RWPE2 (cell line): ENCODE measurements at regions not wholly inside any gene's neighbourhood (a gene's known extent, or its start where the extent isn't known, plus 50 kb on each side); places are given as distances from the start of the nearest gene placed in this dataset.

Experiments
- ATAC-seq: fragments of 200-7000 bp; cut with Tn5 transposase; 3 replicates; pipeline ENCODE4 v1.9.1; 2021; ENCODE audit warnings: low read depth
- DNase-seq: peaks from one replicate; pipeline ENCODE4 v3.0.0-alpha.2; 2020; ENCODE audit warnings: low spot score
- H3K27ac ChIP-seq: fragments of 450-650 bp; 2 replicates; pipeline ENCODE4 v1.5.1; 2017; ENCODE audit warnings: mild to moderate bottlenecking; ENCODE audit not compliant: poor library complexity, severe bottlenecking
- H3K27me3 ChIP-seq: fragments of 250-450 bp; sonication (Bioruptor Pico); 2 replicates; pipeline ENCODE4 v1.5.1; 2021; ENCODE audit warnings: mild to moderate bottlenecking, moderate library complexity; ENCODE audit not compliant: insufficient read depth, poor library complexity, severe bottlenecking
- H3K36me3 ChIP-seq: fragments of 250-450 bp; sonication (Bioruptor Pico); 2 replicates; pipeline ENCODE4 v1.5.1; 2020; ENCODE audit warnings: low read depth, mild to moderate bottlenecking, moderate library complexity
- H3K4me1 ChIP-seq: fragments of 250-450 bp; sonication (Bioruptor Pico); 2 replicates; pipeline ENCODE4 v1.5.1; 2021; ENCODE audit warnings: mild to moderate bottlenecking, moderate library complexity; ENCODE audit not compliant: insufficient read depth, poor library complexity, severe bottlenecking
- H3K4me3 ChIP-seq: fragments of 250-450 bp; sonication (Bioruptor Pico); 2 replicates; pipeline ENCODE4 v1.5.1; 2021; ENCODE audit warnings: mild to moderate bottlenecking, moderate library complexity; ENCODE audit not compliant: severe bottlenecking
- H3K9me3 ChIP-seq: fragments of 250-450 bp; sonication (Bioruptor Pico); 2 replicates; pipeline ENCODE4 v1.5.1; 2021; ENCODE audit warnings: mild to moderate bottlenecking, moderate library complexity; ENCODE audit not compliant: severe bottlenecking
- CTCF ChIP-seq: fragments of 450-650 bp; IDR thresholded peaks from one replicate; pipeline ENCODE4 v1.5.1; 2017; ENCODE audit warnings: mild to moderate bottlenecking, moderate library complexity; ENCODE audit not compliant: poor library complexity, severe bottlenecking

- ATAC-seq = no peak
- no peak for DNase-seq
- no peaks in the 10 kb centered on the region for H3K9me3 ChIP-seq
- no peak overlapping the region for H3K4me3 ChIP-seq
- H3K27me3 ChIP-seq = no peaks in the 10 kb centered on the region
- no peaks in the 10 kb centered on the region for H3K36me3 ChIP-seq
- no peak overlapping the region for H3K27ac ChIP-seq
- H3K4me1 ChIP-seq = no peaks in the 10 kb centered on the region
- TF ChIP-seq CTCF = no peak
Measured at GRCh38 chr19:23996549-23996948, 81.9 kb downstream of the ZNF726 start.

GRCh38 chr19:23998568-23998967, 83.9 kb downstream of the ZNF726 start:
- H3K27ac ChIP-seq = no peak overlapping the region
- no peak overlapping the region for H3K4me3 ChIP-seq
- no peaks in the 10 kb centered on the region for H3K4me1 ChIP-seq
- no peaks in the 10 kb centered on the region for H3K36me3 ChIP-seq
- DNase-seq (no peak), ATAC-seq (no peak)
- H3K9me3 ChIP-seq = no peaks in the 10 kb centered on the region
- TF ChIP-seq CTCF = no peak
- no peaks in the 10 kb centered on the region for H3K27me3 ChIP-seq

GRCh38 chr19:23999821-24000610, 85.3 kb downstream of the ZNF726 start:
- no peak overlapping the region for H3K4me3 ChIP-seq
- no peaks in the 10 kb centered on the region for H3K9me3 ChIP-seq
- no peak overlapping the region for H3K27ac ChIP-seq
- no peaks in the 10 kb centered on the region for H3K27me3 ChIP-seq
- H3K4me1 ChIP-seq = no peaks in the 10 kb centered on the region
- TF ChIP-seq CTCF = no peak
- ATAC-seq (no peak), DNase-seq (no peak)
- no peaks in the 10 kb centered on the region for H3K36me3 ChIP-seq

GRCh38 chr19:24000656-24001055, 86.0 kb downstream of the ZNF726 start:
- DNase-seq (no peak), ATAC-seq (no peak)
- Histone ChIP-seq H3K27me3 (no peaks in the 10 kb centered on the region), H3K4me1 (no peaks in the 10 kb centered on the region), H3K9me3 (no peaks in the 10 kb centered on the region), H3K36me3 (no peaks in the 10 kb centered on the region), H3K4me3 (no peak overlapping the region), H3K27ac (no peak overlapping the region)
- TF ChIP-seq CTCF = no peak

- Histone ChIP-seq H3K27me3 (no peaks in the 10 kb centered on the region), H3K4me3 (no peak overlapping the region), H3K36me3 (no peaks in the 10 kb centered on the region), H3K9me3 (no peaks in the 10 kb centered on the region), H3K4me1 (no peaks in the 10 kb centered on the region), H3K27ac (no peak overlapping the region)
- no peak for TF ChIP-seq CTCF
- no peak for ATAC-seq
- DNase-seq = no peak
Measured at GRCh38 chr19:24002256-24002945, 84.6 kb upstream of the ZNF254 start.
